CD1c-positive myeloid dendritic cell (primary cell): ENCODE measurements at regions not wholly inside any gene's neighbourhood (a gene's known extent, or its start where the extent isn't known, plus 50 kb on each side); places are given as distances from the start of the nearest gene placed in this dataset.
"Not testable (repeated sequence)": the region's sequence is repeated elsewhere in the genome, so short reads cannot be mapped to it uniquely, and the experiment has no call there.

Experiments
- DNase-seq: peaks from one replicate; pipeline ENCODE4 v3.0.0-alpha.2; 2016; ENCODE audit errors: extremely low spot score

GRCh38 chr18:10085416-10085815 is 171.6 kb downstream of the VAPA start:
- no peak for DNase-seq

- DNase-seq: no peak
Observed at GRCh38 chr18:10085876-10086275, 172.1 kb downstream of the VAPA start.

GRCh38 chr18:10086458-10087210 is 172.8 kb downstream of the VAPA start:
- DNase-seq: no peak

GRCh38 chr18:10088734-10089133 is 174.9 kb downstream of the VAPA start:
- DNase-seq: no peak

GRCh38 chr18:10089881-10090280 is 176.1 kb downstream of the VAPA start:
- DNase-seq: no peak

GRCh38 chr18:10090668-10091067 is 176.9 kb downstream of the VAPA start:
- DNase-seq: no peak

- no peak for DNase-seq
Observed at GRCh38 chr18:10093445-10093844, 179.6 kb downstream of the VAPA start.

GRCh38 chr18:10094154-10094553 is 180.3 kb downstream of the VAPA start:
- DNase-seq: no peak

GRCh38 chr18:10094655-10095054 is 180.8 kb downstream of the VAPA start:
- peak; percentile 35 for DNase-seq

GRCh38 chr18:10095356-10095755 is 181.5 kb downstream of the VAPA start:
- no peak for DNase-seq

- no peak for DNase-seq
Observed at GRCh38 chr18:10099539-10100140, 185.8 kb downstream of the VAPA start.

GRCh38 chr18:10100196-10100595 is 186.4 kb downstream of the VAPA start:
- DNase-seq: no peak

GRCh38 chr18:10100941-10101701 is 187.3 kb downstream of the VAPA start:
- DNase-seq: no peak

GRCh38 chr18:10101729-10102128 is 187.9 kb downstream of the VAPA start:
- DNase-seq: no peak

- not testable (repeated sequence) for DNase-seq
Observed at GRCh38 chr18:10105118-10105517, 191.3 kb downstream of the VAPA start.

- DNase-seq: no peak
Observed at GRCh38 chr18:10111191-10111590, 197.4 kb downstream of the VAPA start.

GRCh38 chr18:10111944-10112343 is 198.1 kb downstream of the VAPA start:
- no peak for DNase-seq

GRCh38 chr18:10113121-10114022 is 199.6 kb downstream of the VAPA start:
- DNase-seq: peak; percentile 16

GRCh38 chr18:10114717-10115463 is 201.1 kb downstream of the VAPA start:
- no peak for DNase-seq

GRCh38 chr18:10116574-10116973 is 202.8 kb downstream of the VAPA start:
- no peak for DNase-seq

- DNase-seq: no peak
Observed at GRCh38 chr18:10119528-10119927, 205.7 kb downstream of the VAPA start.
